ENCODE measurements at regions not wholly inside any gene's neighbourhood (a gene's known extent, or its start where the extent isn't known, plus 50 kb on each side); places are given as distances from the start of the nearest gene placed in this dataset.

DNA sequence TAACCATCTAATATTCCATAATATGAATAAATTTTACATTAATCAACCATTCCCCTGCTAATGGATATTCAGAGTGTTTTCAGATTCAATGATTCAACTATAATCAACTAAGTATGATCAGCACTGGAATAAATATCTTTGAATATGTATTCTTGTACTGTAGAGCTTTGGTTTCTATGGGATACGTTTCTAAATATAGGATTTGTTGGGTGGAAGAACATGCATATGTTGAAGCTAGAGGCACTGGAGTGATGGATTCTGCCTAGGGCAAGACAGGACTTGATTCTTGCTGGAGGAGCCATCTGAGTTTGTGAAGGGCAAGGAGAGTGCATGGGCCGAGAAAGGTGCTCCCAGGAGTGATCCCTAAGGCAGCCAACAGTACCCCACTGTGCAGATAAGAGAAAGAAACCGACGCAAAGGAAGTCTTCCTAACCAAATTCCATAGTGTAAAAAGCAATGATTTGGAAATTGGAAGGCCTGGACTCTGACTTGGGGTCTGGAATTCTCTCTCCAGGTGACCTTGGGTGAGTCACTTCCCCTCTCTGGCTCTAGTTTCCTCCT, 418.7 kb downstream of the PREX1 start (continued):
- TF ChIP-seq, protein P1, sequence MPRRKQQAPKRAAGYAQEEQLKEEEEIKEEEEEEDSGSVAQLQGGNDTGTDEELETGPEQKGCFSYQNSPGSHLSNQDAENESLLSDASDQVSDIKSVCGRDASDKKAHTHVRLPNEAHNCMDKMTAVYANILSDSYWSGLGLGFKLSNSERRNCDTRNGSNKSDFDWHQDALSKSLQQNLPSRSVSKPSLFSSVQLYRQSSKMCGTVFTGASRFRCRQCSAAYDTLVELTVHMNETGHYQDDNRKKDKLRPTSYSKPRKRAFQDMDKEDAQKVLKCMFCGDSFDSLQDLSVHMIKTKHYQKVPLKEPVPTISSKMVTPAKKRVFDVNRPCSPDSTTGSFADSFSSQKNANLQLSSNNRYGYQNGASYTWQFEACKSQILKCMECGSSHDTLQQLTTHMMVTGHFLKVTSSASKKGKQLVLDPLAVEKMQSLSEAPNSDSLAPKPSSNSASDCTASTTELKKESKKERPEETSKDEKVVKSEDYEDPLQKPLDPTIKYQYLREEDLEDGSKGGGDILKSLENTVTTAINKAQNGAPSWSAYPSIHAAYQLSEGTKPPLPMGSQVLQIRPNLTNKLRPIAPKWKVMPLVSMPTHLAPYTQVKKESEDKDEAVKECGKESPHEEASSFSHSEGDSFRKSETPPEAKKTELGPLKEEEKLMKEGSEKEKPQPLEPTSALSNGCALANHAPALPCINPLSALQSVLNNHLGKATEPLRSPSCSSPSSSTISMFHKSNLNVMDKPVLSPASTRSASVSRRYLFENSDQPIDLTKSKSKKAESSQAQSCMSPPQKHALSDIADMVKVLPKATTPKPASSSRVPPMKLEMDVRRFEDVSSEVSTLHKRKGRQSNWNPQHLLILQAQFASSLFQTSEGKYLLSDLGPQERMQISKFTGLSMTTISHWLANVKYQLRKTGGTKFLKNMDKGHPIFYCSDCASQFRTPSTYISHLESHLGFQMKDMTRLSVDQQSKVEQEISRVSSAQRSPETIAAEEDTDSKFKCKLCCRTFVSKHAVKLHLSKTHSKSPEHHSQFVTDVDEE (CRISPR knock-in tag; IDR thresholded peaks at IDR 0.05), result no peak

DNA sequence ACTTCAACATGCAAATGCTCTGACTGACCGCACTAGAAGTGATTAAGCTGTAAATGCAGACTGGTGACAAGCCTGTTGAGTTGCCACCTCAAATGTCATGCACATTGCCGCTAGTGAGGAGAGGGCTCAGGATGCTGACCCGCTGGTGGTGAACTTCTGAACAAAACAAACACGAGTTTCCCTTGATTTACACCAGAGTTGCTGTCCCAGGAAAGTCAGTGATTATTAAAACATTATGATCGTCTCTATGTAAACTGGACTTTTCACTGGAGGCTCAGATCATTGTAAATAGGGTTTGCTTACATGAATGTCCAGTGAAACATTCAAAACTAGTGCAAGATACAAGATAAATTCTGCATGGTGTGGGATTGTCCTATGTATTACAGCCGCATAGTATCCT, 420.1 kb downstream of the PREX1 start:
- TF ChIP-seq ZNF565 (CRISPR knock-in tag; conservative IDR thresholded peaks at IDR 0.05; ENCODE audit: low read depth), result no peak
- TF ChIP-seq ARNTL (CRISPR knock-in tag; IDR thresholded peaks at IDR 0.05; ENCODE audit: borderline replicate concordance, low read depth), result no peak
- TF ChIP-seq RARB (CRISPR knock-in tag; IDR thresholded peaks at IDR 0.05), result no peak
- TF ChIP-seq GLIS3 (CRISPR knock-in tag; IDR thresholded peaks at IDR 0.05), result no peak
- TF ChIP-seq ISL1 (CRISPR knock-in tag; IDR thresholded peaks at IDR 0.05), result no peak
- TF ChIP-seq PPARA (CRISPR knock-in tag; IDR thresholded peaks at IDR 0.05; ENCODE audit: borderline replicate concordance), result no peak
- no peak for TF ChIP-seq CREB5 (CRISPR knock-in tag; IDR thresholded peaks at IDR 0.05; ENCODE audit: low read depth)
- no peak for TF ChIP-seq BACH2 (CRISPR knock-in tag; IDR thresholded peaks at IDR 0.05; ENCODE audit: borderline replicate concordance)
- TF ChIP-seq ZFP30 (CRISPR knock-in tag; IDR thresholded peaks at IDR 0.05), result no peak
- TF ChIP-seq TCF4 (CRISPR knock-in tag; IDR thresholded peaks at IDR 0.05; ENCODE audit: borderline replicate concordance), result no peak
- no peak for TF ChIP-seq ZFP3 (CRISPR knock-in tag; IDR thresholded peaks at IDR 0.05)
- no peak for TF ChIP-seq SNAI2 (CRISPR knock-in tag; IDR thresholded peaks at IDR 0.05)
- no peak for TF ChIP-seq ESRRG (CRISPR knock-in tag; IDR thresholded peaks at IDR 0.05)
- no peak for TF ChIP-seq ZNF70 (CRISPR knock-in tag; IDR thresholded peaks at IDR 0.05)
- no peak for TF ChIP-seq TOX (CRISPR knock-in tag; IDR thresholded peaks at IDR 0.05; ENCODE audit: borderline replicate concordance)
- no peak for TF ChIP-seq ZC3H10 (CRISPR knock-in tag; IDR thresholded peaks at IDR 0.05)
- no peak for TF ChIP-seq CSDC2 (CRISPR knock-in tag; IDR thresholded peaks at IDR 0.05)
- TF ChIP-seq, protein P2, sequence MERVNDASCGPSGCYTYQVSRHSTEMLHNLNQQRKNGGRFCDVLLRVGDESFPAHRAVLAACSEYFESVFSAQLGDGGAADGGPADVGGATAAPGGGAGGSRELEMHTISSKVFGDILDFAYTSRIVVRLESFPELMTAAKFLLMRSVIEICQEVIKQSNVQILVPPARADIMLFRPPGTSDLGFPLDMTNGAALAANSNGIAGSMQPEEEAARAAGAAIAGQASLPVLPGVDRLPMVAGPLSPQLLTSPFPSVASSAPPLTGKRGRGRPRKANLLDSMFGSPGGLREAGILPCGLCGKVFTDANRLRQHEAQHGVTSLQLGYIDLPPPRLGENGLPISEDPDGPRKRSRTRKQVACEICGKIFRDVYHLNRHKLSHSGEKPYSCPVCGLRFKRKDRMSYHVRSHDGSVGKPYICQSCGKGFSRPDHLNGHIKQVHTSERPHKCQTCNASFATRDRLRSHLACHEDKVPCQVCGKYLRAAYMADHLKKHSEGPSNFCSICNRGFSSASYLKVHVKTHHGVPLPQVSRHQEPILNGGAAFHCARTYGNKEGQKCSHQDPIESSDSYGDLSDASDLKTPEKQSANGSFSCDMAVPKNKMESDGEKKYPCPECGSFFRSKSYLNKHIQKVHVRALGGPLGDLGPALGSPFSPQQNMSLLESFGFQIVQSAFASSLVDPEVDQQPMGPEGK (CRISPR knock-in tag; IDR thresholded peaks at IDR 0.05; ENCODE audit: borderline replicate concordance), result no peak
- no peak for TF ChIP-seq ZNF8 (CRISPR knock-in tag; IDR thresholded peaks at IDR 0.05)
- ATAC-seq, result no peak

DNA sequence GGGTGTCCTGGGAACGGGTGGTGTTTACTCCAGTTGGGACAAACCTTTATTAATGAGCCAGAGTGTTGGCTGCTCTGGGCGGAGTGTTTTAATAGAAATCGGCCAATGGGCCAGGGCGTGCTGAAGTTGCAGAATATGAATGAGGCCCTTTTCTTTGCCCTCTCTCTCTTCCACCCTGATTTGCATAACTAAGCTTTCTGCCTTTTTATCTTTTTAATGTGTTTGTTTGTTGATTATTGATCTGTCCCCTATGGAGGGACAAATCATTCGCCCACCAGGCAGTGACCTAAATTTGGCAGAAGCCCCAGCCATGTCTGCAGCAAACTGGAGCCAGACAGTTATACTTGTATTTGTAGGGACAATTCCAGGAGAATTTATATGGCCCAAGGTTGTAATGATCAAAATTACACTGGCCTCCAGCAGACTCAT, 420.9 kb downstream of the PREX1 start:
- no peak for ATAC-seq
- TF ChIP-seq ZNF70 (CRISPR knock-in tag; IDR thresholded peaks at IDR 0.05), result no peak
- no peak for TF ChIP-seq ZNF565 (CRISPR knock-in tag; conservative IDR thresholded peaks at IDR 0.05; ENCODE audit: low read depth)
- no peak for TF ChIP-seq GLIS3 (CRISPR knock-in tag; IDR thresholded peaks at IDR 0.05)

DNA sequence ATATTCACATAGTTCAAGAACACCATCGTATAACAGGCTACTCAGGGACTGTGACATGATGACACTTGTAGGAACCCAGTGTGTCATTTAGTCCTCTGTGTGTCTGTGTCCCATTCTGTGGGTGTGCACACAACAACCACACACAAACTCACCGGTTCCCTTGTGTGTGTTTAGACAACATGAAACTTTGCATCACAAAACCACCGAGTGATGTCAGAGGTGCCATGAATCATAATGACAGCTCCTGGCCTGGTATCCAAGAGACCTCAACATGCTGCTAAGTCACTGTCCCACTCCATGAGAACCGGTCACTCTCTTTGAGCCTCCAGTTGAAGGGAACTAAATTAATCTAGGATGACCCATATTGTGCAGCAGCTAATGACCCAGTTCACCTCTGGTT, 421.3 kb downstream of the PREX1 start:
- TF ChIP-seq ARNTL (CRISPR knock-in tag; IDR thresholded peaks at IDR 0.05; ENCODE audit: borderline replicate concordance, low read depth) (no peak), TCF4 (CRISPR knock-in tag; IDR thresholded peaks at IDR 0.05; ENCODE audit: borderline replicate concordance) (no peak), POU6F1 (CRISPR knock-in tag; IDR thresholded peaks at IDR 0.05; ENCODE audit: borderline replicate concordance, low read depth) (no peak), OSR1 (CRISPR knock-in tag; IDR thresholded peaks at IDR 0.05) (no peak), GLIS3 (CRISPR knock-in tag; IDR thresholded peaks at IDR 0.05) (no peak), ZNF8 (CRISPR knock-in tag; IDR thresholded peaks at IDR 0.05) (no peak), ISL1 (CRISPR knock-in tag; IDR thresholded peaks at IDR 0.05) (no peak), ZFP3 (CRISPR knock-in tag; IDR thresholded peaks at IDR 0.05) (no peak), ESRRG (CRISPR knock-in tag; IDR thresholded peaks at IDR 0.05) (no peak), RARB (CRISPR knock-in tag; IDR thresholded peaks at IDR 0.05) (no peak)
- TF ChIP-seq, protein P1 (CRISPR knock-in tag; IDR thresholded peaks at IDR 0.05), result no peak
- ATAC-seq, result no peak

Measured in SK-N-SH treated with all-trans-retinoic acid at 6 μM for 48 hours (cell line).